Upper lobe of right lung (tissue), 1 donor: ENCODE measurements at regions not wholly inside any gene's neighbourhood (a gene's known extent, or its start where the extent isn't known, plus 50 kb on each side); places are given as distances from the start of the nearest gene placed in this dataset.

Source experiments
- ATAC-seq: fragments of 200-7000 bp; cut with Tn5 transposase; one replicate; pipeline ENCODE4 v1.9.1; 2020; ENCODE audit warnings: mild to moderate bottlenecking, moderate library complexity
- DNase-seq: peaks from one replicate; pipeline ENCODE4 v3.0.0-alpha.2; 2020
- H3K27ac ChIP-seq: fragments of 200-600 bp; one replicate; pipeline ENCODE4 v1.8.0; 2022
- H3K27me3 ChIP-seq: fragments of 200-600 bp; one replicate; pipeline ENCODE4 v1.8.0; 2022; ENCODE audit warnings: mild to moderate bottlenecking
- H3K36me3 ChIP-seq: fragments of 200-600 bp; one replicate; pipeline ENCODE4 v1.8.0; 2022
- H3K4me1 ChIP-seq: fragments of 200-600 bp; one replicate; pipeline ENCODE4 v1.8.0; 2022
- H3K4me3 ChIP-seq: fragments of 200-600 bp; one replicate; pipeline ENCODE4 v1.8.0; 2022; ENCODE audit warnings: mild to moderate bottlenecking
- H3K9me3 ChIP-seq: fragments of 200-600 bp; one replicate; pipeline ENCODE4 v1.8.0; 2022
- intact Hi-C: fragments of 100-400 bp; cut with DNase I; formaldehyde crosslinking; loops from one replicate; pipeline ENCODE4 v1.11.0; 2022
- TF ChIP-seq, protein P1 (sequence below): fragments of 200-600 bp; IDR thresholded peaks from one replicate; pipeline ENCODE4 v1.8.0; 2022; ENCODE audit warnings: antibody characterized with exemption
- donor health status: DM: no; HTN: yes; CAD: no; lungs with severe emphysema.

- no peaks in the 10 kb centered on the region for H3K9me3 ChIP-seq
- DNase-seq: no peak
- ATAC-seq: no peak
These were observed 59.2 kb downstream of the RPLP1 start for GRCh38 chr15:69511716-69512340.

DNA sequence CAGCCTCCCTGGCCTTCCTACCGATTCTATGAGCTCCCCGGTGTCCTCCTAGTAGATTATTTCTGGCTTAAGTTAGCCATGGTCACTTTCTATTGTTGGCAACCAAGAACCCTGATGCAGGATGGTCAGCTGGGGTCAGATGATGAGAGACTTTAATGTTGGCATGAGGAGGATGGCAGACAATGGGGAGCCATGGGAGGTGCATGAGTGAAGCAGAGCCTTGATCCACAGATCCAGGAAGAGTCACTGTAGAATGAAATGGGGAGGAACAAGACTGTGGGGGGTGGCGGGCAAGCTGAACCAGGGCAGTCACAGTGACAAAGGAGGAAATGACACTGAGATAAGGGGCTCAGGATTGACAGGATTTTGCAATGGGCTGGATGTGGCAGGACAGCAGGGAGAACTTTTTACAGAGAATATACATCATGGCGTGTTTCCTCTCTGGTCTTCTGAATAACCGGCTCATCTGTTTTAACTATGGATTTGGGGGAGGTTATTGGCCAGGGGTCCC lies 60.9 kb downstream of the RPLP1 start:
- H3K4me1 ChIP-seq: no peaks in the 10 kb centered on the region
- TF ChIP-seq, protein P1, sequence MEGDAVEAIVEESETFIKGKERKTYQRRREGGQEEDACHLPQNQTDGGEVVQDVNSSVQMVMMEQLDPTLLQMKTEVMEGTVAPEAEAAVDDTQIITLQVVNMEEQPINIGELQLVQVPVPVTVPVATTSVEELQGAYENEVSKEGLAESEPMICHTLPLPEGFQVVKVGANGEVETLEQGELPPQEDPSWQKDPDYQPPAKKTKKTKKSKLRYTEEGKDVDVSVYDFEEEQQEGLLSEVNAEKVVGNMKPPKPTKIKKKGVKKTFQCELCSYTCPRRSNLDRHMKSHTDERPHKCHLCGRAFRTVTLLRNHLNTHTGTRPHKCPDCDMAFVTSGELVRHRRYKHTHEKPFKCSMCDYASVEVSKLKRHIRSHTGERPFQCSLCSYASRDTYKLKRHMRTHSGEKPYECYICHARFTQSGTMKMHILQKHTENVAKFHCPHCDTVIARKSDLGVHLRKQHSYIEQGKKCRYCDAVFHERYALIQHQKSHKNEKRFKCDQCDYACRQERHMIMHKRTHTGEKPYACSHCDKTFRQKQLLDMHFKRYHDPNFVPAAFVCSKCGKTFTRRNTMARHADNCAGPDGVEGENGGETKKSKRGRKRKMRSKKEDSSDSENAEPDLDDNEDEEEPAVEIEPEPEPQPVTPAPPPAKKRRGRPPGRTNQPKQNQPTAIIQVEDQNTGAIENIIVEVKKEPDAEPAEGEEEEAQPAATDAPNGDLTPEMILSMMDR: no peak
- H3K27me3 ChIP-seq: peaks cover 7% of the 10 kb centered on the region
- H3K9me3 ChIP-seq: no peaks in the 10 kb centered on the region
- no peaks in the 10 kb centered on the region for H3K36me3 ChIP-seq
- DNase-seq: no peak
- H3K27ac ChIP-seq: no peak overlapping the region
- H3K4me3 ChIP-seq: no peak overlapping the region
- ATAC-seq: no peak
- intact Hi-C loops: no loop called here

More at GRCh38 chr15:69511716-69512340, 59.2 kb downstream of the RPLP1 start:
- Histone ChIP-seq H3K4me1 (no peaks in the 10 kb centered on the region), H3K27me3 (no peaks in the 10 kb centered on the region), H3K4me3 (no peak overlapping the region), H3K36me3 (no peaks in the 10 kb centered on the region), H3K27ac (no peak overlapping the region)
- intact Hi-C loops: no loop called here
- TF ChIP-seq, protein P1: no peak

- no peak overlapping the region for H3K4me3 ChIP-seq
- H3K9me3 ChIP-seq: no peaks in the 10 kb centered on the region
- ATAC-seq: no peak
- TF ChIP-seq, protein P1: no peak
- H3K27ac ChIP-seq: no peak overlapping the region
- H3K27me3 ChIP-seq: peaks cover 12% of the 10 kb centered on the region
- no peak for DNase-seq
- intact Hi-C loops: no loop called here
- H3K36me3 ChIP-seq: no peaks in the 10 kb centered on the region
- H3K4me1 ChIP-seq: no peaks in the 10 kb centered on the region
These were observed 61.4 kb downstream of the RPLP1 start for GRCh38 chr15:69513986-69514385.

DNA sequence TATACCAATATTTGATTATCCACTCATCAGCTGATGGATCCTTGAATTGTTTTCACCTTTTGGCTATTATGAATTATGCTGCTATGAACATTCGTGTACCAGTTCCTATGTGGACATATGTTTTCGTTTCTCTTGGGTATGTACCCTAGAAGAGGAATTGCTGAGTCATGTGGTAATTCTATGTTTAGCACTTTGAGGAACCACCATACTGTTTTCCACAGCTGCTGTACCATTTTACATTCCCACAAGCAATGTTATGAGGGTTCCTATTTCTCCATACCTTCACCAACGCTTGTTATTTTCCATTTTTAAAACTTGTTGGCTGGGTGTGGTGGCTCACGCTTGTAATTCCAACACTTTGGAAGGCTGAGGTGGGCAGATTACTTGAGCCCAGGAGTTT lies 62.9 kb downstream of the RPLP1 start:
- TF ChIP-seq, protein P1: no peak
- H3K4me1 ChIP-seq: no peaks in the 10 kb centered on the region
- DNase-seq (no peak), ATAC-seq (peak; percentile 27)
- H3K27ac ChIP-seq: no peak overlapping the region
- peaks cover 14% of the 10 kb centered on the region for H3K27me3 ChIP-seq
- no peak overlapping the region for H3K4me3 ChIP-seq
- H3K36me3 ChIP-seq: no peaks in the 10 kb centered on the region
- intact Hi-C loops: no loop called here
- H3K9me3 ChIP-seq: no peaks in the 10 kb centered on the region

GRCh38 chr15:69515926-69516325 lies 63.3 kb downstream of the RPLP1 start:
- Histone ChIP-seq H3K27ac (no peak overlapping the region), H3K4me3 (no peak overlapping the region), H3K9me3 (no peaks in the 10 kb centered on the region), H3K4me1 (no peaks in the 10 kb centered on the region), H3K36me3 (no peaks in the 10 kb centered on the region), H3K27me3 (peaks cover 14% of the 10 kb centered on the region)
- intact Hi-C loops: no loop called here
- ATAC-seq (no peak), DNase-seq (no peak)
- TF ChIP-seq, protein P1: no peak

- H3K27me3 ChIP-seq: peaks cover 14% of the 10 kb centered on the region
- intact Hi-C loops: no loop called here
- no peaks in the 10 kb centered on the region for H3K4me1 ChIP-seq
- no peaks in the 10 kb centered on the region for H3K36me3 ChIP-seq
- DNase-seq (no peak), ATAC-seq (no peak)
- H3K27ac ChIP-seq: no peak overlapping the region
- no peak overlapping the region for H3K4me3 ChIP-seq
- TF ChIP-seq, protein P1: no peak
- no peaks in the 10 kb centered on the region for H3K9me3 ChIP-seq
These were observed 64.4 kb downstream of the RPLP1 start for GRCh38 chr15:69517052-69517451.
